ENCODE measurements at regions not wholly inside any gene's neighbourhood (a gene's known extent, or its start where the extent isn't known, plus 50 kb on each side); places are given as distances from the start of the nearest gene placed in this dataset.

DNA sequence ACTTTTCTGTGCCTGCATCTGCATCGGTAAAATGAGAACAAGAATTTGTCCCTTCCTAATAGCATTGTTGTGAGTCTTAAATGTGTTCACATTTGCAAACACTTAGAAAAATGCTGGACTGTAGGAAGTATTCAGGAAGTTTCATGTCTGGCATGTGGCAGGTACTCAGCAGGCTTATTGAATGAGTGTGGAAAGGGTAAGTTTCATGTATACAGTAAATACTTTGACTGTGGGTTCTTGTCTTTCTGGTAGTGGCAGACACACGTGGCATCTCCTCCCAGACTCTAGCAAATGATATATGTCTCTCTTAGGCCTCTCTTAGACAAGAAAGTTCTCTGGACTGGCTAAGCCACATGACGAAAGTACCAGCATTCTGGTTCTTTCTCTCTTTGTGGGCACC, 179.2 kb downstream of the C11orf91 start:
- TF ChIP-seq CTCF (IDR thresholded peaks at IDR 0.05; ENCODE audit: low read depth, low read length) (no peak), POLR2A (IDR thresholded peaks at IDR 0.05; ENCODE audit: extremely low read depth, insufficient read length) (no peak)

Measured in NB4 (cell line).